ENCODE measurements at regions not wholly inside any gene's neighbourhood (a gene's known extent, or its start where the extent isn't known, plus 50 kb on each side); places are given as distances from the start of the nearest gene placed in this dataset.

GRCh38 chr11:18878211-18878610 lies 61.0 kb downstream of the MRGPRX1 start:
- no peaks in the 10 kb centered on the region for H3K9me3 ChIP-seq (replicated peaks)
- H3K27me3 ChIP-seq (replicated peaks), result no peaks in the 10 kb centered on the region
- H3K4me1 ChIP-seq (replicated peaks), result no peaks in the 10 kb centered on the region
- no peak overlapping the region for H3K4me3 ChIP-seq
- no peaks in the 10 kb centered on the region for H3K36me3 ChIP-seq
- H3K27ac ChIP-seq, result no peak overlapping the region
- no peak for DNase-seq (ENCODE audit: low read depth in 1 of 2, low spot score in 2 of 2)

- Histone ChIP-seq H3K27me3 (replicated peaks) (no peaks in the 10 kb centered on the region), H3K4me3 (no peak overlapping the region)
These were observed 73.3 kb downstream of the MRGPRX1 start for GRCh38 chr11:18865951-18866350.

GRCh38 chr11:18865261-18865660 lies 73.7 kb upstream of the PTPN5 start:
- no peak for DNase-seq (ENCODE audit: low read depth in 1 of 2, low spot score in 2 of 2)
- Histone ChIP-seq H3K27ac (no peak overlapping the region), H3K4me1 (replicated peaks) (no peaks in the 10 kb centered on the region), H3K4me3 (no peak overlapping the region), H3K27me3 (replicated peaks) (no peaks in the 10 kb centered on the region), H3K36me3 (no peaks in the 10 kb centered on the region), H3K9me3 (replicated peaks) (no peaks in the 10 kb centered on the region)

More at GRCh38 chr11:18865951-18866350, 73.3 kb downstream of the MRGPRX1 start:
- no peak overlapping the region for H3K27ac ChIP-seq
- H3K36me3 ChIP-seq, result no peaks in the 10 kb centered on the region
- H3K4me1 ChIP-seq (replicated peaks), result no peaks in the 10 kb centered on the region
- no peaks in the 10 kb centered on the region for H3K9me3 ChIP-seq (replicated peaks)
- DNase-seq (ENCODE audit: low read depth in 1 of 2, low spot score in 2 of 2), result no peak

- no peaks in the 10 kb centered on the region for H3K36me3 ChIP-seq
- H3K4me3 ChIP-seq, result no peak overlapping the region
- H3K27me3 ChIP-seq (replicated peaks), result no peaks in the 10 kb centered on the region
- DNase-seq (ENCODE audit: low read depth in 1 of 2, low spot score in 2 of 2), result no peak
- H3K27ac ChIP-seq, result no peak overlapping the region
- H3K4me1 ChIP-seq (replicated peaks), result no peaks in the 10 kb centered on the region
- no peaks in the 10 kb centered on the region for H3K9me3 ChIP-seq (replicated peaks)
These were observed 61.6 kb upstream of the PTPN5 start for GRCh38 chr11:18853086-18853720.

GRCh38 chr11:18849406-18849805 lies 57.8 kb upstream of the PTPN5 start:
- no peak for DNase-seq (ENCODE audit: low read depth in 1 of 2, low spot score in 2 of 2)
- Histone ChIP-seq H3K4me3 (no peak overlapping the region), H3K27me3 (replicated peaks) (no peaks in the 10 kb centered on the region), H3K9me3 (replicated peaks) (no peaks in the 10 kb centered on the region), H3K36me3 (no peaks in the 10 kb centered on the region), H3K4me1 (replicated peaks) (no peaks in the 10 kb centered on the region), H3K27ac (no peak overlapping the region)

GRCh38 chr11:18844753-18845367 lies 53.3 kb upstream of the PTPN5 start:
- H3K27me3 ChIP-seq (replicated peaks), result no peaks in the 10 kb centered on the region
- H3K9me3 ChIP-seq (replicated peaks), result no peaks in the 10 kb centered on the region
- H3K36me3 ChIP-seq, result no peaks in the 10 kb centered on the region
- no peak overlapping the region for H3K27ac ChIP-seq
- H3K4me3 ChIP-seq, result no peak overlapping the region
- no peaks in the 10 kb centered on the region for H3K4me1 ChIP-seq (replicated peaks)
- DNase-seq (ENCODE audit: low read depth in 1 of 2, low spot score in 2 of 2), result peak in 1 of 2 experiments; percentile 1

All from SJSA1 (cell line).